ENCODE measurements at regions not wholly inside any gene's neighbourhood (a gene's known extent, or its start where the extent isn't known, plus 50 kb on each side); places are given as distances from the start of the nearest gene placed in this dataset.

DNA sequence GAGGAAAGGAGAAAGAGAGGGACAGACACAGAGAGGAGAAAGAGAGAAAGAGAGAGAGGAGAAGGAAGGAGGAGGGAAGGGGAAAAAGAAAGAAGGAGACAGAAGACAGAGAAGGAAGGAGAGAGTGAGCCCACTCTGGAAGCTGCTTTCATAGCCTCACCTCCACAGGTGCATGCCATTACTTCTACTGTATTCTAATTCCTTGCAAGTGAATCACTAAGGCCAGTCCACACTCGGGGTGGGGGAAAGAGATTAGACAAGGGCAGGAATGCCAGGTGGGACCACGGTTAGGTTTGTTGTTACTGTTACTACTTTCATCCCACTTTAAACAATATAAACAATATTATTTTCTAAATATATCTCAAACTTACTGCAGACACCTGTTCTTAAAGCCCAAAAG is 684.5 kb upstream of the ARGLU1 start:
- H3K9me3 ChIP-seq, result no peaks in the 10 kb centered on the region
- no peak overlapping the region for H3K4me3 ChIP-seq
- H3K4me1 ChIP-seq, result no peaks in the 10 kb centered on the region
- no peak for DNase-seq (ENCODE audit: low spot score in 2 of 2)
- H3K27me3 ChIP-seq (ENCODE audit: low read depth), result no peaks in the 10 kb centered on the region
- no peaks in the 10 kb centered on the region for H3K36me3 ChIP-seq (replicated peaks)
- in situ Hi-C loops (cut with MboI; ENCODE audit: low sequenced_read_pairs), result no loop called here

- H3K36me3 ChIP-seq (replicated peaks), result no peaks in the 10 kb centered on the region
- DNase-seq (ENCODE audit: low spot score in 2 of 2), result no peak
- in situ Hi-C loops (cut with MboI; ENCODE audit: low sequenced_read_pairs), result no loop called here
- H3K27me3 ChIP-seq (ENCODE audit: low read depth), result no peaks in the 10 kb centered on the region
- no peak overlapping the region for H3K4me3 ChIP-seq
- no peaks in the 10 kb centered on the region for H3K4me1 ChIP-seq
- no peaks in the 10 kb centered on the region for H3K9me3 ChIP-seq
Measured at GRCh38 chr13:107252021-107252420, 684.1 kb upstream of the ARGLU1 start.

DNA sequence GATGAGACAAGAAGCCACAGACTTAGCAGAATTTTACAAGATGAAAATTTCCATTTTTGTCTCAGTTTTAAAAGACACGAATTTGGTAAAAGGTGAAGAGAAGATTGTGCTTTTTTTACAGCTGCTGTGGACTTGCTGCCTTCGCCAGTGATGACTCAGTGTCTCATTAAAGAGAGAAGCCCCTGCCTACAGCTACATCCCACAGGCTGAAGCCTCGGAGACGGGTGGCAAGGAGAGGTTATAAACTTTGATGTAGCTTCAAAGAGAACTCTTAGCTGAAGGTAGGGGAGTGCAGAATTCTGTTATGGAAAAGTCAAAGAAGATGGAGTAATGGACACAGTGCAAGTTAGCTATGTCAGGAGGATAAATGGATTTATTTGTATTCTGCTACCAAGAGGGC is 683.4 kb upstream of the ARGLU1 start:
- DNase-seq (ENCODE audit: low spot score in 2 of 2), result no peak
- no peak overlapping the region for H3K4me3 ChIP-seq
- no peaks in the 10 kb centered on the region for H3K27me3 ChIP-seq (ENCODE audit: low read depth)
- H3K36me3 ChIP-seq (replicated peaks), result no peaks in the 10 kb centered on the region
- H3K9me3 ChIP-seq, result no peaks in the 10 kb centered on the region
- no peaks in the 10 kb centered on the region for H3K4me1 ChIP-seq
- in situ Hi-C loops (cut with MboI; ENCODE audit: low sequenced_read_pairs), result no loop called here

DNA sequence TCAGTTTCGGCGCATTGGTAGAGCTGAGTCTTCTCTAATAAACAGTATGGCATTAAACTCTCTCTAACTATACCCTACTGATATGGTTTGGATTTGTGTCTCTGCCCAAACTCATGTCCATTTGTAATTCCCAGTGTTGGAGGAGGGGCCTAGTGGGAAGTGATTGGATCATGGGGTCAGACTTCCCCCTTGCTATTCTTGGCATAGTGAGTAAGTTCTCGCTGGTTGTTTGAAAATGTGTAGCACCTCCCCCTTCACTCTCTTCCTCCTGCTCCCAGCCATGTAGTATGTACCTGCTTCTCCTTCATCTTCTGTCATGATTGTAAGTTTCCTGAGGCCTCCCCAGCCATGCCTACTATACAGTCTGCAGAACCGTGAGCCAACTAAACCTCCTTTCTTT is 682.7 kb upstream of the ARGLU1 start:
- Histone ChIP-seq H3K4me1 (no peaks in the 10 kb centered on the region), H3K36me3 (replicated peaks) (no peaks in the 10 kb centered on the region), H3K9me3 (no peaks in the 10 kb centered on the region), H3K4me3 (no peak overlapping the region), H3K27me3 (ENCODE audit: low read depth) (no peaks in the 10 kb centered on the region)
- DNase-seq (ENCODE audit: low spot score in 2 of 2), result no peak
- in situ Hi-C loops (cut with MboI; ENCODE audit: low sequenced_read_pairs), result no loop called here

- no peaks in the 10 kb centered on the region for H3K9me3 ChIP-seq
- no peaks in the 10 kb centered on the region for H3K4me1 ChIP-seq
- H3K27me3 ChIP-seq (ENCODE audit: low read depth), result no peaks in the 10 kb centered on the region
- H3K36me3 ChIP-seq (replicated peaks), result no peaks in the 10 kb centered on the region
- no peak for DNase-seq (ENCODE audit: low spot score in 2 of 2)
- H3K4me3 ChIP-seq, result no peak overlapping the region
- in situ Hi-C loops (cut with MboI; ENCODE audit: low sequenced_read_pairs), result no loop called here
Measured at GRCh38 chr13:107244241-107244640, 676.3 kb upstream of the ARGLU1 start.

GRCh38 chr13:107242138-107242537 is 674.2 kb upstream of the ARGLU1 start:
- no peak overlapping the region for H3K4me3 ChIP-seq
- no peaks in the 10 kb centered on the region for H3K27me3 ChIP-seq (ENCODE audit: low read depth)
- in situ Hi-C loops (cut with MboI; ENCODE audit: low sequenced_read_pairs), result no loop called here
- no peaks in the 10 kb centered on the region for H3K9me3 ChIP-seq
- DNase-seq (ENCODE audit: low spot score in 2 of 2), result no peak
- no peaks in the 10 kb centered on the region for H3K4me1 ChIP-seq
- no peaks in the 10 kb centered on the region for H3K36me3 ChIP-seq (replicated peaks)

DNA sequence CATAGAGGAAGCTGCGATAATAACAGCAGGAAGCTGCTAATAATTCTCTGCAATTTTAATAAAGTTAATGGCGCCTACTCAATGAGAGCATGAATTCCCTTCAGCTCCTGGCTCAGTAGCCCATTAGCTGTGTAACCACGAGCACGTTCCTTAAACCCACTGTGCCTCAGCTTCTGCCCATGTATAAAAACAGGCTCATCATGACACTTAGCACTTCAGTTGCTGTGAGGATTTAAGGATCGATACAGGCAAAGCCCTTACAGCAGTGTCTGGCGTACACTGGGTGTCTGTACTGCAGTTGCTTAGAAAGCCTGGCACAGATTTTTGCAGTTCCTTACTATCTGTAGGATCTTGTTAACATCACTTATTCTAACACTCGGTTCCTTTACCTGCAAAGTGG is 673.4 kb upstream of the ARGLU1 start:
- Histone ChIP-seq H3K36me3 (replicated peaks) (no peaks in the 10 kb centered on the region), H3K9me3 (no peaks in the 10 kb centered on the region), H3K4me1 (no peaks in the 10 kb centered on the region), H3K4me3 (no peak overlapping the region), H3K27me3 (ENCODE audit: low read depth) (no peaks in the 10 kb centered on the region)
- in situ Hi-C loops (cut with MboI; ENCODE audit: low sequenced_read_pairs), result no loop called here
- DNase-seq (ENCODE audit: low spot score in 2 of 2), result no peak

DNA sequence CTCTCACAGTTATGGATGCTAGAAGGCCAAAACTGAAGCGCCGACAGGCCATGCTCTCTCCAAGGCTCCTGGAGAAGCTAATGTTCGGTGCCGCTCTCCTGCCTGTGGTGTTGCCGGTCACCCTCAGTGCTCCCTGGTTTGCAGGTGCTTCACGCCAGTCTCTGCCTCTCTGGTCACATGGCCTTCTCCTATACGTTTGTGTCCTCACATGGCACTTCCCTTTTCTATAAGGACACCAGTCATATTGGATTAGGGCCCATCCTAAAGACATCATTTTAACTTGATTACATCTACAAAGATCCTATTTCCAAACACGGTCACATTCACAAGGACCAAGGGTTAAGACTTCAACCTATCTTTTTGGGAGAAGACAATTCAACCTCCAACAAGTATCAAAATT is 671.3 kb upstream of the ARGLU1 start:
- H3K4me1 ChIP-seq, result no peaks in the 10 kb centered on the region

GRCh38 chr13:107238262-107238981 is 670.5 kb upstream of the ARGLU1 start:
- no peak for DNase-seq (ENCODE audit: low spot score in 2 of 2)
- Histone ChIP-seq H3K4me1 (no peaks in the 10 kb centered on the region), H3K9me3 (no peaks in the 10 kb centered on the region), H3K27me3 (ENCODE audit: low read depth) (0 out of 2 replicates have a peak, but pooled peaks cover 3% of the 10 kb centered on the region), H3K4me3 (no peak overlapping the region), H3K36me3 (replicated peaks) (no peaks in the 10 kb centered on the region)
- in situ Hi-C loops (cut with MboI; ENCODE audit: low sequenced_read_pairs), result no loop called here

More for the DNA sequence above, 671.3 kb upstream of the ARGLU1 start:
- DNase-seq (ENCODE audit: low spot score in 2 of 2), result no peak
- H3K36me3 ChIP-seq (replicated peaks), result no peaks in the 10 kb centered on the region
- in situ Hi-C loops (cut with MboI; ENCODE audit: low sequenced_read_pairs), result no loop called here
- no peaks in the 10 kb centered on the region for H3K9me3 ChIP-seq
- no peak overlapping the region for H3K4me3 ChIP-seq
- 0 out of 2 replicates have a peak, but pooled peaks cover 3% of the 10 kb centered on the region for H3K27me3 ChIP-seq (ENCODE audit: low read depth)

DNA sequence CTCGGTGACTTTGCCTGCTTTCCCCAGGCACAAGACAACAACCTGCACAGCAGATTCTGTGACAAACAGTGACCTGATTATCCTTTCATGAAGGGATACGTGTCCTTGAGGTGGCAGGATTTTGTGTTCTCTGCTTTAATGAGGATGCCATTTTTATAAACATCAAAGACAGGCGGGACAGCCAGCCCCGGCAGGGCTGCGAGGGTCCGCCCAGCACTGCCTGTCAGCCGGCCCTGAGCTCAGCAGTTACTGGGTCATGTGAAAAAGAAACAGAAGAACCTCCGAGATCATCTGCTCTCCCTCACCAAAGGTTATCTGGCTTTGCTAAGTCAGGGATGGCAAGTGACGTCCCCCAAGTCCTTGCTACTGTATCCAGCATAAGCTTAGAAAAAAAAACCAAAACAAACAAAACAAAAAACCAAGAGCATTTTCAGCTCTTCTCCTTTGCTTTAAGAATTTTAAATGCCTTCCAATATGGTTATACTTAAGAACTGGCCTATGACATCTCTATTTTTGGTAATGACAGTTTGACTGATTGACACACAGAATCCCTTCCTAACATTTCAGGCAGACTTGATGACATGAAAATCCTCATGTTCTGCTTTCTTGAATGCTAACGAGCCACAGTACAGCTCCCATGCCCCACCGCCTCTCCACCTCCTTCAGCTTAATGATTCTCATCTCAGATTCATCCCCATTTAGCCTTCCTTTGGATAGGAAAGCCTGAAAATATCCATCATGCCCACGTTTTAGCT is 666.6 kb upstream of the ARGLU1 start:
- Histone ChIP-seq H3K36me3 (replicated peaks) (no peaks in the 10 kb centered on the region), H3K4me3 (no peak overlapping the region), H3K9me3 (no peaks in the 10 kb centered on the region), H3K4me1 (no peaks in the 10 kb centered on the region), H3K27me3 (ENCODE audit: low read depth) (0 out of 2 replicates have a peak, but pooled peaks cover 3% of the 10 kb centered on the region)
- in situ Hi-C loops (cut with MboI; ENCODE audit: low sequenced_read_pairs), result no loop called here
- no peak for DNase-seq (ENCODE audit: low spot score in 2 of 2)

DNA sequence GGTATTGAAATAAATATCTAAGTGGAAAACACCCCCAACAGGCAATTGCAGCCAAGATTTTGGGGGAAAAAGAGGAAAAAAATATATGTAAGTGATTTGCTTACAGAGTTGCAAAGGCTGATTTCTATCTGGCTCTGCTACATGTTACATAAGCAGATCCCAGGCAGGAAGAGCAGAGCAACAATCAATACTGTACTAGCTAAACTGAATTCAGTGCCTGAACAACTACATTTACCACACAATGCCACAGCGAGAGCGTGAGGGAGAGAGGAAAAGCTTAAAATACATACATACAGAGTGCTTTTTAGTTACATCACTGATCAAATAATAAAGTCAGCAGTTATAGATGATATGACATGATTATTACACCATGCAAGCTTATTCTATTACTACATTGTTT is 665.6 kb upstream of the ARGLU1 start:
- Histone ChIP-seq H3K36me3 (replicated peaks) (no peaks in the 10 kb centered on the region), H3K4me3 (no peak overlapping the region), H3K27me3 (ENCODE audit: low read depth) (0 out of 2 replicates have a peak, but pooled peaks cover 3% of the 10 kb centered on the region), H3K4me1 (no peaks in the 10 kb centered on the region), H3K9me3 (no peaks in the 10 kb centered on the region)
- DNase-seq (ENCODE audit: low spot score in 2 of 2), result no peak
- in situ Hi-C loops (cut with MboI; ENCODE audit: low sequenced_read_pairs), result no loop called here

DNA sequence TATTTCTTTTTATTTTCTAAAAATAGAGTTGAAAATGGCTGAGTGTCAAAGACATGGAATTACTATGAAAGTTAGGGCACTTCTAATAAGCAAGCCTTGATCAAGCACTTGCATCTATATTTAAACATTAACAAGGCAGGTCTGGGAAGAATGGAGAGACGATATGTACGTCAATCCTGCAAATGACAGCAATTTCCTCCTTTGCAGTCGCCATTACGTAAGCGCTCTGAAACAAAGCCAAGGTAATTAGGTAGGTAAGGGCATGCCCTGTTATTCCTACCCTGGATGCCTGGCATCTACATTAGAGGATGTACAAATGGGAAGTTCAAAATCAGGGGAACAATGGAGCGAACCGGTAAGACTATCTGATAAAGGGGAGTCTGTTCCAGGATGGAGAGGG is 664.0 kb upstream of the ARGLU1 start:
- no peak overlapping the region for H3K4me3 ChIP-seq
- no peak for DNase-seq (ENCODE audit: low spot score in 2 of 2)
- no peaks in the 10 kb centered on the region for H3K9me3 ChIP-seq
- no peaks in the 10 kb centered on the region for H3K4me1 ChIP-seq
- 0 out of 2 replicates have a peak, but pooled peaks cover 3% of the 10 kb centered on the region for H3K27me3 ChIP-seq (ENCODE audit: low read depth)
- in situ Hi-C loops (cut with MboI; ENCODE audit: low sequenced_read_pairs), result no loop called here
- no peaks in the 10 kb centered on the region for H3K36me3 ChIP-seq (replicated peaks)

DNA sequence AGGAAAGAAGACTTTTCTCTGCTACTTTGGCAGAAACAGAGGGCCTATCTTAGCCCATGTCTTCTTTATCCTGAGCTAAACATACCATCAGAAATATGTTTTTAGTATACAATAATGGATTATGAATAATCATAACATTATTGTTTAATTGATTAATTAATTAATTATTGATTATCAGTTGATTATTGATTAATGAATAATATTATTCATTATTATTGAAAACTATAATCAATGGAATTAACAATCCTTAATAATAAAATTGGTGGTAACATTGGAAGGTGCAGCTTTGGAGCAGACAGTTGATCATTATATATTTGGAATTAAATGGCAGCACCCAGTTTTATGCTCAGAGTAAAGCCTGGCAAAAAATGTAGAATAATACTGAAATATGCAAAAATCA is 655.9 kb upstream of the ARGLU1 start:
- in situ Hi-C loops (cut with MboI; ENCODE audit: low sequenced_read_pairs), result loop anchor here (25.0 kb wide), 2 partner anchors 438 to 938 kb away; no protein-coding TSS in a partner anchor
- DNase-seq (ENCODE audit: low spot score in 2 of 2), result no peak
- Histone ChIP-seq H3K9me3 (no peaks in the 10 kb centered on the region), H3K4me3 (no peak overlapping the region), H3K36me3 (replicated peaks) (no peaks in the 10 kb centered on the region), H3K4me1 (no peaks in the 10 kb centered on the region), H3K27me3 (ENCODE audit: low read depth) (no peaks in the 10 kb centered on the region)

DNA sequence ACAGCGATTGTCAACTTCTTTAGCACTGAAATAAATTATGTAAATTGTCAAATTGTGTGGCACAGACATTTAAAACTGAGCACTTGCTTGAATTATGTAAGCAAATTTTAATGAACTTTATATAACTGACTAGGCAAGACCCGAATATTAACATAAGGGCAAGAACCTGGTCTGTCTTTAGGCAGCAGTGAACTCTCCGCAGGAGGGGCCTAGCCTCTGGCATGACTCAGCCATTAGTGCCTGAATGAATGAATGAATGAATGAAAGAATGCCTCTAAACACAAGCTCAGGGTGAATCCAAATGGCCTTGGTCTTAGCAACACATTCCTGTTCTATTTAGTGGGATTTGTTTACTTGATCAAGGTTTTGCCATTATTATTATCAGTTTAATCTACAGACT is 654.7 kb upstream of the ARGLU1 start:
- Histone ChIP-seq H3K4me1 (no peaks in the 10 kb centered on the region), H3K4me3 (no peak overlapping the region), H3K36me3 (replicated peaks) (no peaks in the 10 kb centered on the region), H3K27me3 (ENCODE audit: low read depth) (0 out of 2 replicates have a peak, but pooled peaks cover 2% of the 10 kb centered on the region), H3K9me3 (no peaks in the 10 kb centered on the region)
- in situ Hi-C loops (cut with MboI; ENCODE audit: low sequenced_read_pairs), result loop anchor here (25.0 kb wide), 2 partner anchors 440 to 940 kb away; no protein-coding TSS in a partner anchor
- no peak for DNase-seq (ENCODE audit: low spot score in 2 of 2)

All from HAP-1 (cell line).